HG02610 (cell line): ENCODE measurements at regions not wholly inside any gene's neighbourhood (a gene's known extent, or its start where the extent isn't known, plus 50 kb on each side); places are given as distances from the start of the nearest gene placed in this dataset.
"Not testable (repeated sequence)": the region's sequence is repeated elsewhere in the genome, so short reads cannot be mapped to it uniquely, and the experiment has no call there.

Experiments used
- ATAC-seq: cut with Tn5 transposase; IDR thresholded peaks from one replicate; pipeline ENCODE4 v1.9.1; 2021; ENCODE audit warnings: mild to moderate bottlenecking, moderate library complexity; ENCODE audit not compliant: unreplicated experiment

- ATAC-seq: no peak
These were observed 1143.6 kb upstream of the EPHA6 start for GRCh38 chr3:95670765-95671164.

GRCh38 chr3:95673215-95673614 lies 1141.2 kb upstream of the EPHA6 start:
- ATAC-seq: no peak

- ATAC-seq: peak; percentile 72
These were observed 1108.5 kb upstream of the EPHA6 start for GRCh38 chr3:95705786-95706418.

- no peak for ATAC-seq
These were observed 1107.1 kb upstream of the EPHA6 start for GRCh38 chr3:95707268-95707667.

GRCh38 chr3:95710684-95711083 lies 1103.7 kb upstream of the EPHA6 start:
- ATAC-seq: no peak

GRCh38 chr3:95711789-95712188 lies 1102.6 kb upstream of the EPHA6 start:
- no peak for ATAC-seq

GRCh38 chr3:95715128-95715527 lies 1099.3 kb upstream of the EPHA6 start:
- no peak for ATAC-seq

GRCh38 chr3:95717048-95717447 lies 1097.3 kb upstream of the EPHA6 start:
- no peak for ATAC-seq

- no peak for ATAC-seq
These were observed 1096.2 kb upstream of the EPHA6 start for GRCh38 chr3:95718168-95718567.

- no peak for ATAC-seq
These were observed 1094.9 kb upstream of the EPHA6 start for GRCh38 chr3:95719481-95719880.

- ATAC-seq: peak; percentile 98
These were observed 1092.5 kb upstream of the EPHA6 start for GRCh38 chr3:95721938-95722337.

- no peak for ATAC-seq
These were observed 1088.6 kb upstream of the EPHA6 start for GRCh38 chr3:95725770-95726169.

- no peak for ATAC-seq
These were observed 1082.6 kb upstream of the EPHA6 start for GRCh38 chr3:95731753-95732152.

- ATAC-seq: no peak
These were observed 1081.1 kb upstream of the EPHA6 start for GRCh38 chr3:95733336-95733735.

GRCh38 chr3:95738045-95738444 lies 1076.3 kb upstream of the EPHA6 start:
- no peak for ATAC-seq

GRCh38 chr3:95744896-95745295 lies 1069.5 kb upstream of the EPHA6 start:
- ATAC-seq: not testable (repeated sequence)

GRCh38 chr3:95750097-95750496 lies 1064.3 kb upstream of the EPHA6 start:
- ATAC-seq: no peak

- no peak for ATAC-seq
These were observed 1062.9 kb upstream of the EPHA6 start for GRCh38 chr3:95751509-95751908.

GRCh38 chr3:95752199-95752598 lies 1062.2 kb upstream of the EPHA6 start:
- no peak for ATAC-seq

GRCh38 chr3:95758707-95759106 lies 1055.7 kb upstream of the EPHA6 start:
- ATAC-seq: no peak

- no peak for ATAC-seq
These were observed 1054.6 kb upstream of the EPHA6 start for GRCh38 chr3:95759614-95760301.

- no peak for ATAC-seq
These were observed 1038.8 kb upstream of the EPHA6 start for GRCh38 chr3:95775486-95776094.
